ENCODE measurements at regions not wholly inside any gene's neighbourhood (a gene's known extent, or its start where the extent isn't known, plus 50 kb on each side); places are given as distances from the start of the nearest gene placed in this dataset.

GRCh38 chr2:13533524-13533922 is 816.8 kb downstream of the TRIB2 start:
- DNase-seq (ENCODE audit: low spot score), result no peak
- TF ChIP-seq CTCF (IDR thresholded peaks at IDR 0.05), result no peak
- Histone ChIP-seq H3K27ac (no peak overlapping the region), H3K4me3 (no peak overlapping the region)

- no peak overlapping the region for H3K4me3 ChIP-seq
- no peak overlapping the region for H3K27ac ChIP-seq
- TF ChIP-seq CTCF (IDR thresholded peaks at IDR 0.05), result no peak
- DNase-seq (ENCODE audit: low spot score), result no peak
Observed at GRCh38 chr2:13536941-13537340, 820.2 kb downstream of the TRIB2 start.

GRCh38 chr2:13537771-13538349 is 821.1 kb downstream of the TRIB2 start:
- H3K4me3 ChIP-seq, result no peak overlapping the region

GRCh38 chr2:13539296-13539695 is 822.6 kb downstream of the TRIB2 start:
- no peak overlapping the region for H3K27ac ChIP-seq
- TF ChIP-seq CTCF (IDR thresholded peaks at IDR 0.05), result no peak
- no peak for DNase-seq (ENCODE audit: low spot score)
- no peak overlapping the region for H3K4me3 ChIP-seq

More at GRCh38 chr2:13537771-13538349, 821.1 kb downstream of the TRIB2 start:
- H3K27ac ChIP-seq, result no peak overlapping the region
- DNase-seq (ENCODE audit: low spot score), result no peak
- TF ChIP-seq CTCF (IDR thresholded peaks at IDR 0.05), result no peak

- no peak for TF ChIP-seq CTCF (IDR thresholded peaks at IDR 0.05)
- no peak overlapping the region for H3K4me3 ChIP-seq
- H3K27ac ChIP-seq, result no peak overlapping the region
- no peak for DNase-seq (ENCODE audit: low spot score)
Observed at GRCh38 chr2:13542061-13542460, 825.3 kb downstream of the TRIB2 start.

GRCh38 chr2:13542642-13543041 is 825.9 kb downstream of the TRIB2 start:
- no peak for DNase-seq (ENCODE audit: low spot score)
- Histone ChIP-seq H3K27ac (no peak overlapping the region), H3K4me3 (no peak overlapping the region)
- TF ChIP-seq CTCF (IDR thresholded peaks at IDR 0.05), result no peak

- DNase-seq (ENCODE audit: low spot score), result no peak
- Histone ChIP-seq H3K4me3 (no peak overlapping the region), H3K27ac (no peak overlapping the region)
- TF ChIP-seq CTCF (IDR thresholded peaks at IDR 0.05), result no peak
Observed at GRCh38 chr2:13543550-13543949, 826.8 kb downstream of the TRIB2 start.

Data from coronary artery (tissue), 2 donors.